ENCODE measurements at regions not wholly inside any gene's neighbourhood (a gene's known extent, or its start where the extent isn't known, plus 50 kb on each side); places are given as distances from the start of the nearest gene placed in this dataset.

GRCh38 chr20:56926501-56926900 lies 297.4 kb downstream of the TFAP2C start:
- Histone ChIP-seq H3K4me1 (ENCODE audit: control insufficient read depth in 2 of 3, insufficient read depth in 2 of 3, low read depth in 1 of 3, low read length in 3 of 3) (no peaks in the 10 kb centered on the region), H3K36me3 (ENCODE audit: control insufficient read depth in 2 of 3, insufficient read depth in 3 of 3, low read length in 3 of 3) (no peaks in the 10 kb centered on the region), H3K27ac (ENCODE audit: low read depth in 2 of 2, low read length in 2 of 2) (no peak overlapping the region), H3K4me3 (ENCODE audit: low read length in 3 of 3) (no peak overlapping the region), H3K9ac (ENCODE audit: low read length in 3 of 3) (no peak overlapping the region), H3K9me3 (ENCODE audit: control insufficient read depth in 2 of 3, insufficient read depth in 1 of 3, low read length in 3 of 3) (no peaks in the 10 kb centered on the region), H3K27me3 (ENCODE audit: control insufficient read depth, insufficient read depth, low read length) (peaks cover 75% of the 10 kb centered on the region)
- DNase-seq (no peak), FAIRE-seq (no peak)
- TF ChIP-seq CTCF (IDR thresholded peaks at IDR 0.05; ENCODE audit: borderline replicate concordance, extremely low read depth, insufficient read depth) = no peak
- intact Hi-C loops (cut with DNase I) = no loop called here

GRCh38 chr20:56927127-56927526 lies 298.0 kb downstream of the TFAP2C start:
- TF ChIP-seq CTCF (IDR thresholded peaks at IDR 0.05; ENCODE audit: borderline replicate concordance, extremely low read depth, insufficient read depth) = no peak
- DNase-seq (no peak), FAIRE-seq (no peak)
- Histone ChIP-seq H3K36me3 (ENCODE audit: control insufficient read depth in 2 of 3, insufficient read depth in 3 of 3, low read length in 3 of 3) (no peaks in the 10 kb centered on the region), H3K4me1 (ENCODE audit: control insufficient read depth in 2 of 3, insufficient read depth in 2 of 3, low read depth in 1 of 3, low read length in 3 of 3) (no peaks in the 10 kb centered on the region), H3K4me3 (ENCODE audit: low read length in 3 of 3) (no peak overlapping the region), H3K9ac (ENCODE audit: low read length in 3 of 3) (no peak overlapping the region), H3K27ac (ENCODE audit: low read depth in 2 of 2, low read length in 2 of 2) (no peak overlapping the region), H3K27me3 (ENCODE audit: control insufficient read depth, insufficient read depth, low read length) (peaks cover 71% of the 10 kb centered on the region), H3K9me3 (ENCODE audit: control insufficient read depth in 2 of 3, insufficient read depth in 1 of 3, low read length in 3 of 3) (no peaks in the 10 kb centered on the region)
- intact Hi-C loops (cut with DNase I) = no loop called here

GRCh38 chr20:56928007-56928406 lies 298.9 kb downstream of the TFAP2C start:
- intact Hi-C loops (cut with DNase I) = no loop called here
- Histone ChIP-seq H3K9ac (ENCODE audit: low read length in 3 of 3) (no peak overlapping the region), H3K9me3 (ENCODE audit: control insufficient read depth in 2 of 3, insufficient read depth in 1 of 3, low read length in 3 of 3) (no peaks in the 10 kb centered on the region), H3K27me3 (ENCODE audit: control insufficient read depth, insufficient read depth, low read length) (peaks cover 71% of the 10 kb centered on the region), H3K4me1 (ENCODE audit: control insufficient read depth in 2 of 3, insufficient read depth in 2 of 3, low read depth in 1 of 3, low read length in 3 of 3) (no peaks in the 10 kb centered on the region), H3K4me3 (ENCODE audit: low read length in 3 of 3) (no peak overlapping the region), H3K27ac (ENCODE audit: low read depth in 2 of 2, low read length in 2 of 2) (no peak overlapping the region), H3K36me3 (ENCODE audit: control insufficient read depth in 2 of 3, insufficient read depth in 3 of 3, low read length in 3 of 3) (no peaks in the 10 kb centered on the region)
- DNase-seq (no peak), FAIRE-seq (no peak)
- TF ChIP-seq CTCF (IDR thresholded peaks at IDR 0.05; ENCODE audit: borderline replicate concordance, extremely low read depth, insufficient read depth) = no peak

DNA sequence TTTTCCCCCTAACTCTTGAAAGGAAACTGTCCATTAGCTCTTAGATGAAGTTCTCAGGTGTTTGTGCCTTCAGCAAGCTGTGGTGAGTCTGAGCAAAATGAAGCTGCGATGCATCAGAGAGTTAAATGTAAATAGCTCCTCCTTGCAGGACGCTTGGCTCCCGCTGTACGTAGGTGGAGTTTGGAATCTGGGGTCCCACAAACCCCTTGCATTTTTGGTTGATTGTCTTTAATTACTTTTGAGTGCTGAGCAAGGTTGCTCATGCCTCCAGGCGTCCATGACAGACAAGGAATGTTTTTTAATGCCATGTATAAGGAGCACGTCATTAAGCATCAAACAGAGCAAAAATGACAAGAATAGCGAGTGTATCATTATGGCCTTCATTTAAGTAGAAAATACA lies 300.5 kb downstream of the TFAP2C start:
- DNase-seq (peak in 1 of 5 donors; percentile 17), FAIRE-seq (no peak)
- no peaks in the 10 kb centered on the region for H3K36me3 ChIP-seq (ENCODE audit: control insufficient read depth in 2 of 3, insufficient read depth in 3 of 3, low read length in 3 of 3)
- no peaks in the 10 kb centered on the region for H3K4me1 ChIP-seq (ENCODE audit: control insufficient read depth in 2 of 3, insufficient read depth in 2 of 3, low read depth in 1 of 3, low read length in 3 of 3)
- H3K27me3 ChIP-seq (ENCODE audit: control insufficient read depth, insufficient read depth, low read length) = peaks cover 57% of the 10 kb centered on the region
- no peaks in the 10 kb centered on the region for H3K9me3 ChIP-seq (ENCODE audit: control insufficient read depth in 2 of 3, insufficient read depth in 1 of 3, low read length in 3 of 3)
- intact Hi-C loops (cut with DNase I) = no loop called here
- no peak overlapping the region for H3K27ac ChIP-seq (ENCODE audit: low read depth in 2 of 2, low read length in 2 of 2)
- H3K4me3 ChIP-seq (ENCODE audit: low read length in 3 of 3) = no peak overlapping the region
- TF ChIP-seq CTCF (IDR thresholded peaks at IDR 0.05; ENCODE audit: borderline replicate concordance, extremely low read depth, insufficient read depth) = no peak
- H3K9ac ChIP-seq (ENCODE audit: low read length in 3 of 3) = no peak overlapping the region

Measured in kidney (tissue), 13 donors.